Coronary artery (tissue), 2 donors: ENCODE measurements at regions not wholly inside any gene's neighbourhood (a gene's known extent, or its start where the extent isn't known, plus 50 kb on each side); places are given as distances from the start of the nearest gene placed in this dataset.

ENCODE experiments used
- DNase-seq: peaks from one replicate; pipeline ENCODE4 v3.0.0-alpha.2; 2017; ENCODE audit warnings: low spot score
- H3K27ac ChIP-seq, 2 donors: fragments of 200-600 bp; sonication (generic); one replicate each; pipeline ENCODE4 v1.5.1; 2016 to 2019
- H3K4me3 ChIP-seq: fragments of 200-600 bp; sonication (generic); 2 replicates; pipeline ENCODE4 v1.5.1; 2016; ENCODE audit warnings: mild to moderate bottlenecking, moderate library complexity
- TF ChIP-seq, protein P1 (sequence below): fragments of 200-600 bp; sonication (generic); IDR thresholded peaks from one replicate; pipeline ENCODE4 v1.5.1; 2019; ENCODE audit warnings: antibody characterized with exemption

DNA sequence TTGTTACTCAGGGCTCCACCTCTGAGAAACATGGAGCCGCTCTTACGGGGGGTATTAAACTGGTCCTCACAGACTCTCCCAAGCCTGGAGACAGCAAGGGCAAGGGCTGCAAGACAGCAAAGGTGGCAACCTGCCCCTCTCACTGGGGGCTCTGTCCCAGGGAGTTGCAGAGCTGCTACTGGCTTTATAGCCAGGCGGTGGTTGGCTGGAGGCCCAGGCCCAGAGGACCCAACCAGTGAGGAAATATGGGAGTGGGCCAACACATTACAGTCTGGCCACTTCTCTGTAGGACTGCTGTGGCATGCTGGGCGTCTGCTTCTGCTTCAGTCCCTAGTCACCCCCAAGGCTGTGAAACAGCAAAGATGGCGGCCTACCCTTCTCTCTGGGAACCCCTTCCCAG, 597.2 kb downstream of the LRRC70 start:
- TF ChIP-seq, protein P1, sequence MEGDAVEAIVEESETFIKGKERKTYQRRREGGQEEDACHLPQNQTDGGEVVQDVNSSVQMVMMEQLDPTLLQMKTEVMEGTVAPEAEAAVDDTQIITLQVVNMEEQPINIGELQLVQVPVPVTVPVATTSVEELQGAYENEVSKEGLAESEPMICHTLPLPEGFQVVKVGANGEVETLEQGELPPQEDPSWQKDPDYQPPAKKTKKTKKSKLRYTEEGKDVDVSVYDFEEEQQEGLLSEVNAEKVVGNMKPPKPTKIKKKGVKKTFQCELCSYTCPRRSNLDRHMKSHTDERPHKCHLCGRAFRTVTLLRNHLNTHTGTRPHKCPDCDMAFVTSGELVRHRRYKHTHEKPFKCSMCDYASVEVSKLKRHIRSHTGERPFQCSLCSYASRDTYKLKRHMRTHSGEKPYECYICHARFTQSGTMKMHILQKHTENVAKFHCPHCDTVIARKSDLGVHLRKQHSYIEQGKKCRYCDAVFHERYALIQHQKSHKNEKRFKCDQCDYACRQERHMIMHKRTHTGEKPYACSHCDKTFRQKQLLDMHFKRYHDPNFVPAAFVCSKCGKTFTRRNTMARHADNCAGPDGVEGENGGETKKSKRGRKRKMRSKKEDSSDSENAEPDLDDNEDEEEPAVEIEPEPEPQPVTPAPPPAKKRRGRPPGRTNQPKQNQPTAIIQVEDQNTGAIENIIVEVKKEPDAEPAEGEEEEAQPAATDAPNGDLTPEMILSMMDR: no peak
- no peak overlapping the region for H3K4me3 ChIP-seq
- H3K27ac ChIP-seq: no peak overlapping the region
- DNase-seq: no peak

DNA sequence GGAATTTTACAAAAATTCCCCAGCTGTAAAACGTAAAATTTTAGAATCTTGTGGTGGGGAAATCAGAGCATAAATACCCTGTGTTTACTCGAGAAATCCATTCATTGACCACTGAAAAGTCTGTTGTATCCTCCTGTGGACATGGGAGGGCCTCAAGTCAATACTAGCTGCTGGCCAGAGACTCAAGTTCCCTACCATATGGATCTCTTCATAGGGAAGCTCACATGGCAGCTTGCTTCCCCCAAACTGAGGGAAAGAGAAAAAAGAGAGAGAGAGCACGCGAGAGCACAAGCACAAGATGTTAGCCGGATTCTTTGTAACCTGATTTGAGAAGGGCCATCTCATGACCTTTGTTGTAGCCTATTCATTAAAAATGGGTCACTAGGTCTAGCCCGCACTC, 591.9 kb downstream of the LRRC70 start:
- Histone ChIP-seq H3K4me3 (no peak overlapping the region), H3K27ac (no peak overlapping the region)
- no peak for DNase-seq
- TF ChIP-seq, protein P1: no peak

DNA sequence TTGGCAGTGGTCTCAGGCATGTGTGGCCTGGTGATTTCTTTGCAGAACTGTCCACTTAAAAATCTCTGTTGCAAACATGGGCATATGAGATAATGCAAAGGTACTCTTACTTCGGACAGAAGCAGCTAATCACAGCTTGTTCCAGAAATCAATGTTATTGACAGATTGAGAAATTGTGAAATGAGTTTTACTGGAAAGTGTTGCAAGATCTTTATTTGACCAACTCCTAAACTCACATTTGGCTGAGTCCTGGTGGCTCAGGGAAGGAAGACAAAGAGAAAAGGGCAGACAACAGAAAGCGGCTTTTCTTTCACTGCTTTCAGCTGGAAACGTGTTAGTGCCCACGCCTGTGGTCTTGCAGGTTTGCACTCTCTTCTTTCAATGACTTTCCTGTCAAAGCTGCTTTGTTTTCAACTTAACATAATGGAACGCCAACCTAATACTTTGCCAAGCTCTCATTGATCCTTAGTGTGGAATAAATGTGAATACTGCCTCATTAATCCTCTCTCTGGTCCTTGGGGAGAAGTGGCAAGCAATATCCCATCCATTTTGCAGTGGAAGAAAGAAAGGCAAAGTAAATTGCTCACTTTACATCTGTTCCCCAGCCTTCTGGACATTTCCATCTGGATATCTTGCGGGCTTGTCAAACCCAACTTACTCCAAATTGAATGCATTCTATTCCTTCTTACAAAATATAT, 586.4 kb downstream of the LRRC70 start:
- Histone ChIP-seq H3K4me3 (no peak overlapping the region), H3K27ac (no peak overlapping the region)
- TF ChIP-seq, protein P1: no peak
- no peak for DNase-seq

DNA sequence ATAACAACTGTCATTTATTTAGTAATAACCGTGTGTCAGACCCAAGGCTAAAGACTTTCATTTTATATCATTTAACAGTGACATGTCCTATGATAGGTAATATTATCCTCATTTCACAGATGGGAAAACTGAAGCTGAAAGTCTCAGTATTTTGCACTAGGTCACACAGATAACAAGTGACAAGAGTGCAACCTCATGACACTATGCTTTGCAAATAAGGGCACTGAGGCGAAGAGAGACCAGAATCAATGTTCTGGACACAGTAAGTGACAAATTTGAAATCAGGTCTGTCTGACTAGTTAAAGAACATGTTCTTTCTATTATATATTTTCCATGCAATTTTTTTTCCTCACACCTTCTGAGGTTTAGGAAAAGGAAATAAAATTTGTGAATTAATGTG, 585.7 kb downstream of the LRRC70 start:
- no peak for DNase-seq
- TF ChIP-seq, protein P1: no peak
- H3K27ac ChIP-seq: no peak overlapping the region
- no peak overlapping the region for H3K4me3 ChIP-seq

DNA sequence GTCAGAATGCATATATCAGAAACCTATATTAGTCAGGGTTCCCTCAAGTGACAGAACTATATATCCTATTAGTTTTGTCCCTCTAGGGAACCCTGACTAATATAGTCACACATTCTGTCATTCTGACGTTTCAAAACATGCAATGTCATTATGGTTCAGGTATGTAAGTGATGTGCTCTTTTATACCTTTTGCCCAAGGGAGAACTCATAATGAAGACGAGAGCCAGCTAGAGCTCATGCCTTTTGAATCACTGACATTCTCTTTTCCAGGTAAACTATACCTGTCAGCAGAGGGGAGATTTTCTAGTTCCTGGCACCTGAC, 576.7 kb downstream of the LRRC70 start:
- no peak for DNase-seq
- Histone ChIP-seq H3K27ac (no peak overlapping the region), H3K4me3 (no peak overlapping the region)
- TF ChIP-seq, protein P1: no peak

DNA sequence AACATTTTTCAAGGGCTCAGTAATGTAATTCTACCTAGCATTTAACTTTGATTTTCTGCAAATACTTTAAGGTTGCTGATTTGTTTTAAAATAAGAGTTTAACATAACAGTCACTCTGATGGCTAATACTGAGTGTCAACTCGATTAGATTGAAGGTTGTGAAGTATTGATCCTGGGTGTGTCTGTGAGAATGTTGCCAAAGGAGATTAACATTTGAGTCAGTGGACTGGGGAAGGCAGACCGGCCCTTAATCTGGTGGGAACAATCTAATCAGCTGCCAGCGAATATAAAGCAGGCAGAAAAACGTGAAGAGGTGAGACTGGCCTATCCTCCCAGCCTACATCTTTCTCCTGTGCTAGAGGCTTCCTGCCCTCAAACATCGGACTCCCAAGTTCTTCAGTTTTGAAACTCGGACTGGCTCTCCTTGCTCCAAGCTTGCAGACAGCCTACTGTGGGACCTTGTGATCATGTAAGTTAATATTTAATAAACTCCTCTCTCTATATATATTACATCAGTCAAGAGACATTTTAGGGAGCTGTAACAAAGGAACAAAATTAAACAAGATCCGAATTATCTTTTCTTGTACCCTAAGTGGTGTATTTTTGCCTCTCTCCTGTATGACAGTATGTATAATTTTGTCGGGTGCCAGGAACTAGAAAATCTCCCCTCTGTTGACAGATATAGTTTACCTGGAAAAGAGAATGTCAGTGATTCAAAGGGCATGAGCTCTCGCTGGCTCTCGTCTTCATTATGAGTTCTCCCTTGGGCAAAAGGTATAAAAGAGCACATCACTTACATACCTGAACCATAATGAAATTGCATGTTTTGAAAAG, 576.1 kb downstream of the LRRC70 start:
- TF ChIP-seq, protein P1: no peak
- no peak for DNase-seq
- Histone ChIP-seq H3K27ac (no peak overlapping the region), H3K4me3 (no peak overlapping the region)

- Histone ChIP-seq H3K27ac (no peak overlapping the region), H3K4me3 (no peak overlapping the region)
- TF ChIP-seq, protein P1: no peak
- DNase-seq: no peak
These were observed 574.3 kb downstream of the LRRC70 start for GRCh38 chr5:63152871-63153270.
